ENCODE measurements at regions not wholly inside any gene's neighbourhood (a gene's known extent, or its start where the extent isn't known, plus 50 kb on each side); places are given as distances from the start of the nearest gene placed in this dataset.
A peak's percentile ranks its signal among the peaks of the same experiment; 100 is the strongest.

DNA sequence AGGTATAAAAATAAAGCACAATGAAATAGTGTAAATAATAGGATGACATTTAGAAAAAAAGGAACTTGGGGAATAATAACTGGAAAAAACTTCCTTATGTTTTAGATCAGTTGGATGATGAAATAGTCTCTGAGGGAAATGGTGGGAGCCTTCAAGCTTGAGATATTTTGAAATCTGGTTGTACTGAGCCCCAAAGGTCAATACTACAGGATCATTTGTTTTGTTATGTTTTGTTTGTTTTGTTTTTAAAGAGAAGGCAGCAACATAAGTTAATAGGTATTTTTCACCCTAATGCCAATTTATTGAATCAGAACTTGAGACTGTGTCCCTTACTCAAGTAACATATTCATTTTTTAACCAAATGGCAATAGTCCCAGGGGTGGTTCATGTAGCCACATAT, 393.1 kb downstream of the ETS1 start:
- ATAC-seq (no peak), DNase-seq (no peak)
- no peaks in the 10 kb centered on the region for H3K27me3 ChIP-seq
- H3K9me3 ChIP-seq: no peaks in the 10 kb centered on the region
- H3K4me3 ChIP-seq: no peak overlapping the region
- intact Hi-C loops (cut with DNase I): no loop called here
- peaks cover 0 to 2% of the 10 kb centered on the region in 2 donors for H3K36me3 ChIP-seq
- H3K27ac ChIP-seq: peak overlapping the region; percentile 3 to 16
- TF ChIP-seq, protein P1, sequence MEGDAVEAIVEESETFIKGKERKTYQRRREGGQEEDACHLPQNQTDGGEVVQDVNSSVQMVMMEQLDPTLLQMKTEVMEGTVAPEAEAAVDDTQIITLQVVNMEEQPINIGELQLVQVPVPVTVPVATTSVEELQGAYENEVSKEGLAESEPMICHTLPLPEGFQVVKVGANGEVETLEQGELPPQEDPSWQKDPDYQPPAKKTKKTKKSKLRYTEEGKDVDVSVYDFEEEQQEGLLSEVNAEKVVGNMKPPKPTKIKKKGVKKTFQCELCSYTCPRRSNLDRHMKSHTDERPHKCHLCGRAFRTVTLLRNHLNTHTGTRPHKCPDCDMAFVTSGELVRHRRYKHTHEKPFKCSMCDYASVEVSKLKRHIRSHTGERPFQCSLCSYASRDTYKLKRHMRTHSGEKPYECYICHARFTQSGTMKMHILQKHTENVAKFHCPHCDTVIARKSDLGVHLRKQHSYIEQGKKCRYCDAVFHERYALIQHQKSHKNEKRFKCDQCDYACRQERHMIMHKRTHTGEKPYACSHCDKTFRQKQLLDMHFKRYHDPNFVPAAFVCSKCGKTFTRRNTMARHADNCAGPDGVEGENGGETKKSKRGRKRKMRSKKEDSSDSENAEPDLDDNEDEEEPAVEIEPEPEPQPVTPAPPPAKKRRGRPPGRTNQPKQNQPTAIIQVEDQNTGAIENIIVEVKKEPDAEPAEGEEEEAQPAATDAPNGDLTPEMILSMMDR (IDR thresholded peaks at IDR 0.05): no peak
- peaks cover 0 to 22% of the 10 kb centered on the region in 2 donors for H3K4me1 ChIP-seq

DNA sequence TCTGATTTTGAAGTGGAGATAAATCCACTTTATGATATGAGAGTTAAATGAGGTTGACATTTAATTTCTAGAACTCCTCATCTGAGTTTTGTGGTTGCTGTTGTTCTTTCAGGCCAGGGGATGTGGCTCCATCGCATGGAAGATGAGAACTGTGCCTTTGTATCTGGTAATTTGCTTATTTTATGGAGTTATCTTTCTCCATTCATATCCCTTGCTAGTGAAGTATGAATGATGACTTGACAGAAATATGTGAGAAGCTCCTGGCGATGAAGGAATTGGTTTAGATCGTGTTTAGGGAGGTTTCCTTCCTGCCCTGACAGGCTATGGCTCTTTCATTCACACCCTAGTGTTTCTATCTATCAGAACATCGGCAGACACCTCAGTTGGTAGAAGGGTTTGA, 393.7 kb downstream of the ETS1 start:
- Histone ChIP-seq H3K36me3 (no peaks in the 10 kb centered on the region), H3K9me3 (no peaks in the 10 kb centered on the region), H3K27me3 (no peaks in the 10 kb centered on the region), H3K27ac (no peak overlapping the region), H3K4me3 (no peak overlapping the region), H3K4me1 (peaks cover 0 to 22% of the 10 kb centered on the region in 2 donors)
- intact Hi-C loops (cut with DNase I): no loop called here
- DNase-seq: no peak
- TF ChIP-seq, protein P1 (IDR thresholded peaks at IDR 0.05): no peak
- ATAC-seq: no peak

DNA sequence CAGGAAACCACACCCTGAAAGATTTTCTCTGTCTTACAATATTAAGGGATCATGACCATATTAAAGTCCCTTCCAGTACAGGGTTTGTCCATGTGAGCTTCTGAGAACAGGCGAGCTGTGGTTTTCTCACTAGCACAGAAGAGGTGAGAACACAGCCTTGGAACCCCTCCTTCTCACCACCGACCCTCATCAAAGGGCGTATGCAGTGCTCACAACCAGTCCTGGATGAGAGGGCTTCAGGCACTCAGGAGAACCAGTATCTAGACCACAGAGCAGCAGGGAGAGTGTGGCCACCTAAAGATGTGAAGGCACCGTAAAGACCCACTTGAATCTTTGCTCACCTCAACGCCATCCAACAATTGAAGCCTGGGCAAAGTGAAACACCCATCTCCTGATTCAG, 397.0 kb downstream of the ETS1 start:
- ATAC-seq: no peak
- TF ChIP-seq, protein P1 (IDR thresholded peaks at IDR 0.05): no peak

DNA sequence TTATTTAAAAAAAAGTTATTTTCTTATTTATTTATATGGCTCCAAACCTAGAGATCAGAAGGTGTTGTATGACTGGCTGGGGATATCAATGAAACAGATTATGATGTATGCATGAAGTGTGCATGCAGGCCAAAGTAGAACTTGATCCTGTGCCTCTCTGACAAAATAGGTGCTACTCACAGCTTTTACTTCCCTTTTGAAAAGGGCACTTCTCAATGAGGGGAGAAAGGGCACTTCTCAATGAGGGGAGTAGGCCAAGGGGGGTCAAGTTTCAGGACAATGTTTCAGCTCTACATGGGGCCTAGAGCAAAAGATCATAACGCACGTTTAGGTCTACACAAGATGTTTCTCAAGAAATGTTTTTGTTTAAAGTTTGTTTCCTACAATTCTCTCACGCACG, 397.5 kb downstream of the ETS1 start:
- TF ChIP-seq, protein P1 (IDR thresholded peaks at IDR 0.05): no peak
- Histone ChIP-seq H3K27me3 (no peaks in the 10 kb centered on the region), H3K4me1 (peaks cover 0 to 8% of the 10 kb centered on the region in 2 donors), H3K27ac (no peak overlapping the region), H3K36me3 (no peaks in the 10 kb centered on the region), H3K4me3 (no peak overlapping the region), H3K9me3 (peaks cover 0 to 3% of the 10 kb centered on the region in 2 donors)
- DNase-seq: no peak
- ATAC-seq: no peak
- intact Hi-C loops (cut with DNase I): no loop called here

More for the DNA sequence above, 397.0 kb downstream of the ETS1 start:
- Histone ChIP-seq H3K27ac (no peak overlapping the region), H3K4me1 (peaks cover 0 to 12% of the 10 kb centered on the region in 2 donors), H3K36me3 (no peaks in the 10 kb centered on the region), H3K4me3 (no peak overlapping the region), H3K27me3 (no peaks in the 10 kb centered on the region), H3K9me3 (no peaks in the 10 kb centered on the region)
- intact Hi-C loops (cut with DNase I): no loop called here
- DNase-seq: no peak

DNA sequence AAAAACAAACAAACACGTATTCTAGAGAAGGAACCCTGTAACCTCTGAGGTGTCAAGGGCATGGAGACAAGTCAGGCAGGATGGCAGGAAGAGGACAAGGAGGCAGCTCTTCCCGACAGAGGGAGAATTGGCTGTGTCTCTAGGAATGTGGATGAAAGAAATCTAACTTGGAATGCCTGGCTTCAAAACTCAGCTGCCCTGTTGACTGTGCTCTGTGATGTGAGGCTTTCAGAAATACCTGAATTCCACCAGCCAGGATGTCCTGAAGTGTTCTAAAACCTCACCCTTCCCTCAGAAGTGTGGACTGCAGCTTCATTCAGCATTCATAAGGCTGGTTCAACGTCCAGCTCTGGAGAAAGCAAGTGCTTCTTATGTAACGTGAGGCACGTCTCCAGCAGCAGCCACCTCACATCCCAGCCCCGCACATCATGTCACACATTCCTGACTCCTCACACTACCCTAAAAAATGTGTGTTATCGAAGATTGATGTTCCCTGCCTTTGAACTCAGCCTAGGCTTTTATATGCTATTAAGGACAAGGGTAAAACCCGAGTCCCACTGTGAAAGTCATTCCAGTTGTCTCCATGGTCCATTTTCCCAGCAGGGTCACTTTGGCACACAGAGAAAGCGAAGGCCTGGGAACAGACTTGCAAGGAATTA, 398.9 kb downstream of the ETS1 start:
- TF ChIP-seq, protein P1 (IDR thresholded peaks at IDR 0.05): no peak
- Histone ChIP-seq H3K27me3 (no peaks in the 10 kb centered on the region), H3K9me3 (peaks cover 0 to 3% of the 10 kb centered on the region in 2 donors), H3K4me3 (no peak overlapping the region), H3K4me1 (no peaks in the 10 kb centered on the region), H3K36me3 (no peaks in the 10 kb centered on the region), H3K27ac (no peak overlapping the region)
- DNase-seq (no peak), ATAC-seq (no peak)
- intact Hi-C loops (cut with DNase I): no loop called here
